ENCODE measurements at regions not wholly inside any gene's neighbourhood (a gene's known extent, or its start where the extent isn't known, plus 50 kb on each side); places are given as distances from the start of the nearest gene placed in this dataset.
A peak's percentile ranks its signal among the peaks of the same experiment; 100 is the strongest.

- Histone ChIP-seq H3K9ac (ENCODE audit: extremely low read depth, insufficient read length, low read length) (no peak overlapping the region), H2BK15ac (ENCODE audit: low read depth, low read length) (no peak overlapping the region), H2AK5ac (ENCODE audit: insufficient read length, low read length) (no peak overlapping the region), H3K14ac (ENCODE audit: insufficient read depth, low read length) (no peak overlapping the region), H3K56ac (ENCODE audit: insufficient read length, low read depth, low read length) (no peak overlapping the region), H4K5ac (ENCODE audit: insufficient read length, low read depth, low read length) (no peak overlapping the region), H3K23ac (ENCODE audit: insufficient read length, low read depth, low read length) (no peak overlapping the region), H2BK20ac (ENCODE audit: low read depth, low read length, poor library complexity, severe bottlenecking) (no peak overlapping the region), H4K91ac (ENCODE audit: insufficient read length, low read depth, low read length) (no peak overlapping the region), H3K27me3 (ENCODE audit: insufficient read depth, low read length) (no peaks in the 10 kb centered on the region), H3T11ph (ENCODE audit: low read length) (no peak overlapping the region), H2BK12ac (ENCODE audit: insufficient read length, low read depth, low read length) (no peak overlapping the region), H2BK120ac (ENCODE audit: low read depth, low read length, poor library complexity, severe bottlenecking) (no peak overlapping the region), H3K23me2 (ENCODE audit: insufficient read length, low read depth, low read length, poor library complexity, severe bottlenecking) (no peaks in the 10 kb centered on the region), H2AFZ (ENCODE audit: low read length) (no peak overlapping the region), H2BK5ac (ENCODE audit: insufficient read length, low read length) (no peak overlapping the region), H3K79me1 (ENCODE audit: insufficient read depth, low read depth, low read length, poor library complexity, severe bottlenecking) (no peaks in the 10 kb centered on the region), H3K9me3 (ENCODE audit: control insufficient read depth, low read depth, low read length) (no peaks in the 10 kb centered on the region), H4K8ac (replicated peaks; ENCODE audit: insufficient read length, low read depth, low read length) (no peak overlapping the region), H3K4me2 (ENCODE audit: insufficient read depth, insufficient read length, low read length) (no peak overlapping the region), H3K27ac (ENCODE audit: insufficient read length, low read depth, low read length) (no peak overlapping the region), H4K20me1 (ENCODE audit: control insufficient read depth, insufficient read depth, insufficient read length) (no peaks in the 10 kb centered on the region), H3K4ac (ENCODE audit: low read depth, low read length) (no peak overlapping the region), H3K4me1 (ENCODE audit: insufficient read depth, low read length) (no peaks in the 10 kb centered on the region), H3K79me2 (ENCODE audit: insufficient read depth, low read length) (no peaks in the 10 kb centered on the region), H3K18ac (ENCODE audit: insufficient read length, low read depth, low read length) (no peak overlapping the region)
- no CpG with 5 or more reads among the region's 1 CpG for WGBS (ENCODE audit: extremely low coverage, insufficient read length, low lambda C conversion rate)
- no peak for DNase-seq
- no peak overlapping the region for H3K4me3 Mint-ChIP-seq
- no peaks in the 10 kb centered on the region for H3K27me3 Mint-ChIP-seq (ENCODE audit: low read depth)
- peaks cover 3 to 6% of the 10 kb centered on the region in 2 experiments for H3K9me3 Mint-ChIP-seq
- peaks cover 0 to 6% (median 3%) of the 10 kb centered on the region in 3 experiments; a peak in 5 of 7 replicates for H3K36me3 Mint-ChIP-seq (ENCODE audit: insufficient read depth in 1 of 3, low read depth in 3 of 3)
- no peaks in the 10 kb centered on the region for H3K4me1 Mint-ChIP-seq
- TF ChIP-seq, protein P1, sequence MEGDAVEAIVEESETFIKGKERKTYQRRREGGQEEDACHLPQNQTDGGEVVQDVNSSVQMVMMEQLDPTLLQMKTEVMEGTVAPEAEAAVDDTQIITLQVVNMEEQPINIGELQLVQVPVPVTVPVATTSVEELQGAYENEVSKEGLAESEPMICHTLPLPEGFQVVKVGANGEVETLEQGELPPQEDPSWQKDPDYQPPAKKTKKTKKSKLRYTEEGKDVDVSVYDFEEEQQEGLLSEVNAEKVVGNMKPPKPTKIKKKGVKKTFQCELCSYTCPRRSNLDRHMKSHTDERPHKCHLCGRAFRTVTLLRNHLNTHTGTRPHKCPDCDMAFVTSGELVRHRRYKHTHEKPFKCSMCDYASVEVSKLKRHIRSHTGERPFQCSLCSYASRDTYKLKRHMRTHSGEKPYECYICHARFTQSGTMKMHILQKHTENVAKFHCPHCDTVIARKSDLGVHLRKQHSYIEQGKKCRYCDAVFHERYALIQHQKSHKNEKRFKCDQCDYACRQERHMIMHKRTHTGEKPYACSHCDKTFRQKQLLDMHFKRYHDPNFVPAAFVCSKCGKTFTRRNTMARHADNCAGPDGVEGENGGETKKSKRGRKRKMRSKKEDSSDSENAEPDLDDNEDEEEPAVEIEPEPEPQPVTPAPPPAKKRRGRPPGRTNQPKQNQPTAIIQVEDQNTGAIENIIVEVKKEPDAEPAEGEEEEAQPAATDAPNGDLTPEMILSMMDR (conservative IDR thresholded peaks at IDR 0.05), result peak; percentile 42; the same call in 2 of the 3 replicates
- H3K27ac Mint-ChIP-seq, result no peak overlapping the region
These were observed 584.2 kb upstream of the PCDH10 start for GRCh38 chr4:132564920-132565319.
